Gastroesophageal sphincter (tissue), 4 donors: ENCODE measurements at regions not wholly inside any gene's neighbourhood (a gene's known extent, or its start where the extent isn't known, plus 50 kb on each side); places are given as distances from the start of the nearest gene placed in this dataset.

Experiments used
- ATAC-seq: fragments of 150-250 bp; one replicate; pipeline ENCODE4 v1.9.1; 2016; ENCODE audit warnings: mild to moderate bottlenecking, moderate library complexity
- H3K27ac ChIP-seq, 4 donors: fragments of 200-600 bp; sonication (generic) in 3 of 4; 1 replicate in 3 of 4; 2 replicates in 1 of 4; pipeline ENCODE4 v1.5.1; 2016 to 2019
- H3K27me3 ChIP-seq: fragments of 200-600 bp; sonication (generic); one replicate; pipeline ENCODE4 v1.5.1; 2019
- H3K36me3 ChIP-seq, 2 donors: fragments of 200-600 bp; sonication (generic); one replicate each; pipeline ENCODE4 v1.5.1; 2019; ENCODE audit warnings: control low read depth in 1 of 2
- H3K4me1 ChIP-seq, 3 donors: fragments of 200-600 bp; sonication (generic); 1 replicate in 2 of 3; 2 replicates in 1 of 3; pipeline ENCODE4 v1.5.1; 2016 to 2019; ENCODE audit warnings: control low read depth in 2 of 3
- H3K4me3 ChIP-seq, 2 donors: fragments of 200-600 bp; sonication (generic); one replicate each; pipeline ENCODE4 v1.5.1; 2019; ENCODE audit warnings: mild to moderate bottlenecking in 1 of 2, moderate library complexity in 1 of 2
- H3K9me3 ChIP-seq, 3 donors: fragments of 200-600 bp; sonication (generic); one replicate each; pipeline ENCODE4 v1.5.1; 2017 to 2019; ENCODE audit warnings: control low read depth in 2 of 3
- CTCF ChIP-seq, 4 experiments: fragments of 200-600 bp in 2 of 4; fragments of 450-650 bp in 2 of 4; sonication (generic) in 1 of 4; IDR thresholded peaks; one replicate each; pipeline ENCODE4 v1.5.1; 2017 to 2019; ENCODE audit warnings: antibody characterized with exemption in 4 of 4, mild to moderate bottlenecking in 2 of 4, moderate library complexity in 2 of 4
- EP300 ChIP-seq: sonication (generic); formaldehyde crosslinking; IDR thresholded peaks from one replicate; pipeline ENCODE4 v1.6.1; 2017; ENCODE audit warnings: antibody characterized with exemption, mild to moderate bottlenecking
- POLR2A ChIP-seq, 2 donors: fragments of 450-650 bp; IDR thresholded peaks; one replicate each; pipeline ENCODE4 v1.6.1; 2017; ENCODE audit warnings: antibody characterized with exemption in 2 of 2, mild to moderate bottlenecking in 2 of 2, moderate library complexity in 1 of 2
- POLR2AphosphoS5 ChIP-seq: sonication (generic); formaldehyde crosslinking; IDR thresholded peaks from one replicate; pipeline ENCODE4 v1.6.1; 2017; ENCODE audit warnings: antibody characterized with exemption
- WGBS, 2 donors: methylation state at CpG; one replicate each; pipeline ENCODE4 v1.1.5; 2018; ENCODE audit warnings: low coverage in 1 of 2; 5-methylcytosine and 5-hydroxymethylcytosine counted together

DNA sequence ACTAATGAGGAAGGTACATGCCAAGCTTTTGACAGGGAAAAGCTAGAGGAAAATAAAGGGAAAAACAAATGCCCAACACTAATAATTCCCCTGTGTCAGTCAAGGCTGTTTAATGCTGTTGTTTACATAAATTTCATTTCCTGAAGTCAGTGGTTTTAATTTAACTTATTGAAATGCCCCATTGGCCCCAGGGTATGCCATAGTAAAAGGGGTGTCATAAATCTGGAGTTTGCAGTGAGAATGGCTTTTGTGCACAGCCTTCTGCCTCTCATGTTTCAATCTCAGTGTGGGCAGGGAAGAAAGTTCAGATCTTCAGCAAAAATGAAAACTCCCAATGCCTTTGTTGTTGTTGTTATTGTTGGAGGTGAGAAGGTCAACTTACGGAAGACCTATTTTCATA, 550.1 kb upstream of the DCC start:
- Histone ChIP-seq H3K9me3 (no peaks in the 10 kb centered on the region), H3K27ac (no peak overlapping the region), H3K27me3 (no peaks in the 10 kb centered on the region), H3K36me3 (no peaks in the 10 kb centered on the region), H3K4me1 (no peaks in the 10 kb centered on the region), H3K4me3 (no peak overlapping the region)
- ATAC-seq: no peak
- WGBS, 2 donors: 42 to 58% methylated on average over 1 of the region's 1 CpG
- TF ChIP-seq POLR2AphosphoS5 (no peak), EP300 (no peak), POLR2A (IDR thresholded peaks at IDR 0.05) (no peak), CTCF (IDR thresholded peaks at IDR 0.05) (no peak)

- no peaks in the 10 kb centered on the region for H3K27me3 ChIP-seq
- H3K4me1 ChIP-seq: no peaks in the 10 kb centered on the region
- no peak overlapping the region for H3K27ac ChIP-seq
- H3K36me3 ChIP-seq: no peaks in the 10 kb centered on the region
- WGBS, 2 donors: 79% methylated on average over 1 of the region's 1 CpG; no CpG with 5 or more reads in 1 of the 2 donors
- ATAC-seq: no peak
- no peak overlapping the region for H3K4me3 ChIP-seq
- TF ChIP-seq POLR2AphosphoS5: no peak
- no peak for TF ChIP-seq CTCF (IDR thresholded peaks at IDR 0.05)
- TF ChIP-seq POLR2A (IDR thresholded peaks at IDR 0.05): no peak
- TF ChIP-seq EP300: no peak
- H3K9me3 ChIP-seq: no peaks in the 10 kb centered on the region
Observed at GRCh38 chr18:51801514-51801913, 538.5 kb upstream of the DCC start.

DNA sequence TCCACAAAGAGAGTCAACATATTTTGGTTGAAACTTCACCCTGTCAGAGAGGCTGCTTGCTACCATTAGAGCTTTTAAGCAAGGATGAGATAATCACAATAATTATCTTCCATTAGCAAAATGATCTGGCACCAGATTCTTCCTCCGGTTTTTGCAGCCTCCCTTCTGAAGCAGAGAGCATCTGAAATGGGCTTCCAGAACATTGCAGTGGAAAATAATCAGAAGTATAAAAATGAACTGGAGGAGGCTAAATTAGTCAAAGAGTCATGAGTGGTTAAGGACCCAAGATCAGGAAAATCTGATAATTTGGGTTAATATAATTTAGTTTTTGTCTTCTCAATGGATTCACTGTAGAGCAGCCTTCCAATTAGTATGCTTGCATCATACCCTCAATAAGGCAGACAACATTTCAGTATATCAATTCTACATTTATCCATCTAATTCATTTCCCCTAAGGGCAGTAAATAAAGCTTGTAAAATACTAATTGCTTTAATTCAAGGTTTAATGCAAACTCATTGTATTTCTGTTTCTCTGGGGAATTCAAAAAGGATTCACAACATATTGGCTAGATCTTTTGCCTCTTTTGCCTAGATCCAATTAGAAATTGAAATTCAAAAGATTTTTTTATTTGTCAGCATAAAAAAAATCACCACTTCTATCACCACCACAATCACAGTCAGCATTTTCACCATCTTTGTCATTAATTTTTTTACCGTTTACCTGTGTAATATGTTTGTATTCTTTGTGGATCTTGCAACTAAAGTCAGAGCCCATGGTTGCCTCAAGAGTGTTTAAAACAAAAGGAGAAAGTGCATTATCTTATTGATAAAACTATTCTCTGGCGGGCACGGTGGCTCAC, 537.2 kb upstream of the DCC start:
- Histone ChIP-seq H3K27me3 (no peaks in the 10 kb centered on the region), H3K36me3 (no peaks in the 10 kb centered on the region), H3K4me1 (no peaks in the 10 kb centered on the region), H3K9me3 (no peaks in the 10 kb centered on the region), H3K27ac (no peak overlapping the region), H3K4me3 (no peak overlapping the region)
- WGBS, 2 donors: 80 to 95% methylated on average over 4 of the region's 4 CpGs
- ATAC-seq: no peak
- no peak for TF ChIP-seq EP300
- TF ChIP-seq CTCF (IDR thresholded peaks at IDR 0.05): no peak
- no peak for TF ChIP-seq POLR2AphosphoS5
- TF ChIP-seq POLR2A (IDR thresholded peaks at IDR 0.05): no peak

DNA sequence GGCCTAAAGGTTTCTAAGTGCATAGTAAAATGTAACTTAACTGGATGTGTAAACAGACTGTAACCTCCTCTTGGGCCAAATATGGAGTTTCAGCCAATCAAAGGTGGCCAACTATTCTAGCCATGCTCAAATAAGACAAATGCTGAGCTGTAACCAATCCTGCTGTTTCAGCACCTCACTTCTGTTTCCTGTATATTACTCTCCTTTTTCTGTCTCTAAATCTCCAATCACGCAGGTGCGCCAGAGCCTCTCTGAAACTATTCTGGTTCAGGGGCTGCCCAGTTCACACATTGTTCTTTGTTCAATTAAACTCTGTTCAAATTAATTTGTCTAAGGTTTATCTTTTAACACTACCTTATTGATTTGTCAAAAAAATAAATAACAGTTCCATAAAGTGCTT, 532.7 kb upstream of the DCC start:
- no peak for ATAC-seq
- TF ChIP-seq EP300 (no peak), CTCF (IDR thresholded peaks at IDR 0.05) (no peak), POLR2A (IDR thresholded peaks at IDR 0.05) (no peak), POLR2AphosphoS5 (no peak)
- no peaks in the 10 kb centered on the region for H3K9me3 ChIP-seq
- no peaks in the 10 kb centered on the region for H3K4me1 ChIP-seq
- H3K4me3 ChIP-seq: no peak overlapping the region
- no peaks in the 10 kb centered on the region for H3K36me3 ChIP-seq
- H3K27ac ChIP-seq: no peak overlapping the region
- WGBS, 2 donors: 80 to 97% methylated on average over 2 of the region's 2 CpGs
- H3K27me3 ChIP-seq: no peaks in the 10 kb centered on the region

GRCh38 chr18:51811883-51812282, 528.1 kb upstream of the DCC start:
- no peaks in the 10 kb centered on the region for H3K27me3 ChIP-seq
- H3K36me3 ChIP-seq: no peaks in the 10 kb centered on the region
- no peaks in the 10 kb centered on the region for H3K4me1 ChIP-seq
- no peak for ATAC-seq
- no peak for TF ChIP-seq CTCF (IDR thresholded peaks at IDR 0.05)
- no peak for TF ChIP-seq POLR2A (IDR thresholded peaks at IDR 0.05)
- no peak for TF ChIP-seq POLR2AphosphoS5
- 71 to 90% methylated on average over 1 to 2 of the region's 2 CpGs for WGBS, 2 donors
- H3K4me3 ChIP-seq: no peak overlapping the region
- H3K27ac ChIP-seq: no peak overlapping the region
- no peaks in the 10 kb centered on the region for H3K9me3 ChIP-seq
